ENCODE measurements at regions not wholly inside any gene's neighbourhood (a gene's known extent, or its start where the extent isn't known, plus 50 kb on each side); places are given as distances from the start of the nearest gene placed in this dataset.

DNA sequence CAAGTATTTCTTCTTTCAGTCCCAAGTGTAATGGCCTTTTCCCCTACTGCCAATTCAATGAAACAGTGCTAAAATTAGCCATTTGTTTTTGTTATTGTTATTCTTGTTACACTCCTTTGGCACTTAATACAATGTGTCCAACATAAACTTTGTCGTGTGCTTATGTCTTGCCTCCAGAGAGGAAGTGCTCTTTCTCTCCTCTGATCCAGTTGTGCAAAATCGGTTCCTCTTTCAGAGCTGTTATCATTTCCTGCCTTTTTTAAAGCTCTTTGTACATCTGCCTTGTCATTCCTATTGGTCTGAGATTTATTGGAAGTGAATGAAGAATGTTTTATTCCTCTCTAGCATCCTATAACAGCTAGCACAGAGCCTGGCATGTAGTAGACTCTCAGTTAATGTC is 623.2 kb upstream of the ID2 start:
- Histone ChIP-seq H3K27ac (ENCODE audit: low read depth, low read length, poor library complexity, severe bottlenecking) (no peak overlapping the region), H3K4me3 (ENCODE audit: low read depth, low read length, poor library complexity, severe bottlenecking) (no peak overlapping the region), H3K4me1 (ENCODE audit: insufficient read depth, low read length, poor library complexity, severe bottlenecking) (no peaks in the 10 kb centered on the region), H3K9me3 (ENCODE audit: low read depth, low read length, poor library complexity, severe bottlenecking) (peaks cover 3% of the 10 kb centered on the region), H3K36me3 (ENCODE audit: insufficient read depth, low read length, poor library complexity, severe bottlenecking) (no peaks in the 10 kb centered on the region), H3K27me3 (replicated peaks; ENCODE audit: insufficient read depth, low read depth, low read length, poor library complexity) (no peaks in the 10 kb centered on the region)
- ChIA-PET CTCF (no interaction called here), POLR2A (ENCODE audit: low non-redundant PET) (no interaction called here)
- DNase-seq (ENCODE audit: low spot score) = no peak
- TF ChIP-seq EZH2 (IDR thresholded peaks at IDR 0.05; ENCODE audit: borderline replicate concordance, low read depth, low read length, poor library complexity, severe bottlenecking) = no peak
- TF ChIP-seq, protein P1, sequence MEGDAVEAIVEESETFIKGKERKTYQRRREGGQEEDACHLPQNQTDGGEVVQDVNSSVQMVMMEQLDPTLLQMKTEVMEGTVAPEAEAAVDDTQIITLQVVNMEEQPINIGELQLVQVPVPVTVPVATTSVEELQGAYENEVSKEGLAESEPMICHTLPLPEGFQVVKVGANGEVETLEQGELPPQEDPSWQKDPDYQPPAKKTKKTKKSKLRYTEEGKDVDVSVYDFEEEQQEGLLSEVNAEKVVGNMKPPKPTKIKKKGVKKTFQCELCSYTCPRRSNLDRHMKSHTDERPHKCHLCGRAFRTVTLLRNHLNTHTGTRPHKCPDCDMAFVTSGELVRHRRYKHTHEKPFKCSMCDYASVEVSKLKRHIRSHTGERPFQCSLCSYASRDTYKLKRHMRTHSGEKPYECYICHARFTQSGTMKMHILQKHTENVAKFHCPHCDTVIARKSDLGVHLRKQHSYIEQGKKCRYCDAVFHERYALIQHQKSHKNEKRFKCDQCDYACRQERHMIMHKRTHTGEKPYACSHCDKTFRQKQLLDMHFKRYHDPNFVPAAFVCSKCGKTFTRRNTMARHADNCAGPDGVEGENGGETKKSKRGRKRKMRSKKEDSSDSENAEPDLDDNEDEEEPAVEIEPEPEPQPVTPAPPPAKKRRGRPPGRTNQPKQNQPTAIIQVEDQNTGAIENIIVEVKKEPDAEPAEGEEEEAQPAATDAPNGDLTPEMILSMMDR (conservative IDR thresholded peaks at IDR 0.05; ENCODE audit: low read depth, low read length) = no peak
- BruUV-seq (replicated peaks) = no TSS peak
- intact Hi-C loops (cut with micrococcal nuclease; ENCODE audit: unreplicated experiment) = no loop called here

DNA sequence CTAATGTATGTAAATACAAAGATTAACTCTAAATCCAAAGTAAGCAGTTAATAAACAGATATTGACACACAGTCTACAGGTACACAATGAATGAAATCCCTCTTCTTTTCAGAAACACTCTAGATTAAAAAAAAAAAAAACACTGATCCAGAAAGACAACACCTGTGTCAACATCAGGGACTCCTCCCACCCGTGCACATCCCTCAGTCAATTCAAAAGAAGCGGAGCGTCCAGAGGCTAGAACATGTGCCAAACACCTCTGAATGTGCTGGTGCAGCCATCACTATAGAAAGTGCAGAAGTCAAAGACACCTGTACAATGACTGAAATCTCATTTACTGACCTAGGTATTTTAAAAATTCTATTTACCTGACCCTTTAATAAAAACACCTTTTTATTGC is 622.6 kb upstream of the ID2 start:
- H3K4me3 ChIP-seq (ENCODE audit: low read depth, low read length, poor library complexity, severe bottlenecking) = no peak overlapping the region
- H3K27me3 ChIP-seq (replicated peaks; ENCODE audit: insufficient read depth, low read depth, low read length, poor library complexity) = no peaks in the 10 kb centered on the region
- POLR2A ChIA-PET (ENCODE audit: low non-redundant PET) = no interaction called here
- H3K4me1 ChIP-seq (ENCODE audit: insufficient read depth, low read length, poor library complexity, severe bottlenecking) = no peaks in the 10 kb centered on the region
- TF ChIP-seq EZH2 (IDR thresholded peaks at IDR 0.05; ENCODE audit: borderline replicate concordance, low read depth, low read length, poor library complexity, severe bottlenecking) = no peak
- TF ChIP-seq, protein P1 (conservative IDR thresholded peaks at IDR 0.05; ENCODE audit: low read depth, low read length) = no peak
- no peak overlapping the region for H3K27ac ChIP-seq (ENCODE audit: low read depth, low read length, poor library complexity, severe bottlenecking)
- no peak for DNase-seq (ENCODE audit: low spot score)
- intact Hi-C loops (cut with micrococcal nuclease; ENCODE audit: unreplicated experiment) = no loop called here
- no peaks in the 10 kb centered on the region for H3K36me3 ChIP-seq (ENCODE audit: insufficient read depth, low read length, poor library complexity, severe bottlenecking)
- no TSS peak for BruUV-seq (replicated peaks)
- H3K9me3 ChIP-seq (ENCODE audit: low read depth, low read length, poor library complexity, severe bottlenecking) = peaks cover 3% of the 10 kb centered on the region
- CTCF ChIA-PET = no interaction called here

DNA sequence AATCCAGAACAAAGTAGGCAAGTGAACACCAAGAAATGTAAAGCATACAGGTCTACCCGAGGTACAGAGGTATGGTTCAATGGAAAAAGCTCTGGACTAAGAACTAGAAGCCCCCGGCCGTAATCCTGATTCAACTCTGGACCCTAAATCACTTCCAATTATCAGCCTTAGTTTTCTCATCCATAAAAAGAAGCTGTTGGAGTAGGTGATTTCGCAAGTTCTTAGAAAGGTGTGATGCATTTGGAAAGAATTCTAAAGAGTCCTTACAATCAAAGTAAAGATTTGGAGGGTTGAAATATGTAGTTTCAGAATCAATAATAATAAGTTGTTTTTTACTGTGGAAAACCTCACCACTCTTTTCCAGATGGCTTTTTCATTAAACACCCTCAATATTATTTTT is 622.1 kb upstream of the ID2 start:
- ChIA-PET CTCF (no interaction called here), POLR2A (ENCODE audit: low non-redundant PET) (no interaction called here)
- Histone ChIP-seq H3K4me1 (ENCODE audit: insufficient read depth, low read length, poor library complexity, severe bottlenecking) (no peaks in the 10 kb centered on the region), H3K27me3 (replicated peaks; ENCODE audit: insufficient read depth, low read depth, low read length, poor library complexity) (no peaks in the 10 kb centered on the region), H3K4me3 (ENCODE audit: low read depth, low read length, poor library complexity, severe bottlenecking) (no peak overlapping the region), H3K27ac (ENCODE audit: low read depth, low read length, poor library complexity, severe bottlenecking) (no peak overlapping the region), H3K9me3 (ENCODE audit: low read depth, low read length, poor library complexity, severe bottlenecking) (peaks cover 3% of the 10 kb centered on the region), H3K36me3 (ENCODE audit: insufficient read depth, low read length, poor library complexity, severe bottlenecking) (no peaks in the 10 kb centered on the region)
- DNase-seq (ENCODE audit: low spot score) = no peak
- intact Hi-C loops (cut with micrococcal nuclease; ENCODE audit: unreplicated experiment) = no loop called here
- no TSS peak for BruUV-seq (replicated peaks)
- no peak for TF ChIP-seq EZH2 (IDR thresholded peaks at IDR 0.05; ENCODE audit: borderline replicate concordance, low read depth, low read length, poor library complexity, severe bottlenecking)
- TF ChIP-seq, protein P1 (conservative IDR thresholded peaks at IDR 0.05; ENCODE audit: low read depth, low read length) = no peak
